Ammon's horn (tissue), 1 donor: ENCODE measurements at regions not wholly inside any gene's neighbourhood (a gene's known extent, or its start where the extent isn't known, plus 50 kb on each side); places are given as distances from the start of the nearest gene placed in this dataset.

Source experiments
- DNase-seq: peaks from one replicate; pipeline ENCODE4 v3.0.0-alpha.2; 2016; ENCODE audit warnings: low spot score

DNA sequence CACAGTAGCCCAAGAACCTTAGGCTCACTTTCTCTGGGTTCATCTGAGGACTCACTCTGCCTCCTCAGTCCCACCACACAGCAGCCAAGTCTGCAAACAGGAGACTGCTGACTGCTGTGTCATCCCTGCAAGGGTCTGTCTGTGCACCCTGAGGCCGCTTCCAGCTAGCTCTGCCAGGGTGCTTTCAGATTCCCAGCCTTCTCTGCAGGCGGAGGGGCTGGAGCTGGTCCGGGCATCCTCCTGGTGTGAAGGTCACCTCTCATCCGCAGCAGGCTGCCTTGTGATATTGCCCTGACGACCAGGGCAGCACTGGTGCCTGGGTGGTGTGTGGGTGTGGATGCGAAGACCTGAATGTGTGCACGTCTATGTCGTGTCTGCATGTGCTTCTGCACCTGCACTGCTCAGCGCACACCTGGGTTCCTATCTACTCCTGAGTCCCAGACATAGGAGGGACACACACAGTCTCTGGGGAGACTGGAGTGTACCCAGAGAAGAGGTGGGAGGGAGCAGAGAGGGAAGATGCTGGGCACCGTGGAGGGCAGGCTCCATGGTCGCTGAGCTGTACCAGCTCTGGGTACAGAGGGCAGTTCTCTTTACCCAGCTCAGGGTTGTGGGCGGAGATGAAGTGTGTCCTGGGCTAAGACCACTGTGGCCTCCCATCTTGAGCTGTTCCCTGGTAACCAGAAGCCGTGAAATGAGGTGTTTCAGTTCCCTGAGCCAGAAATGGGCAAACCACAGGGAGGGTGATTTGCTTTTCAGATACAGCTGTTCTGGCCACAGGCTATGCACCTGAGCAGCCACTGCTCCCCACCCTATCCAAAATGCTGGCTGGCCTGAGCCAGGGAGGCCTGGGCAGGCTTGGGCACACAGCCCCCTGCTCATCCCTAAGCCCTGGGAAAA is 160.9 kb upstream of the CSF3R start:
- no peak for DNase-seq

DNA sequence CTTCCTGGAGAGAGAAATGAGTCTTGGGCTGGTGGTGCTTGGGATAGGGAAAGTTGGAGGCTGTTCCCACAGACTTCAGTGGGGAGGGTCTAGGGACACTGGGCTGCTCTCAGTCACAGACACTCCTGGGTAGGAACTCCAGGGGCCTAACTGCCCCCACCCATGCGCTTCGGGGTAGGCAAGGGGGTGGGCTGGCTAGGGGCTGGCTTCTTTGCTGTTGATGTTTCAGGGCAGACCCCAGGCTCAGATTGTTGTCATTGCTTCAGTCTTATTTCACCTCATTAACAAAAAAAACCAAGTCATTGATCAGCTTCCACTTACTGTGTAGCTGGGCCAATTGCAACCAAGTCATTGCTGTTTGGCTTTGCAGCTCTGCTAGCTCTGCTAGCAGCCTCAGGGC is 160.1 kb upstream of the CSF3R start:
- DNase-seq, result no peak

DNA sequence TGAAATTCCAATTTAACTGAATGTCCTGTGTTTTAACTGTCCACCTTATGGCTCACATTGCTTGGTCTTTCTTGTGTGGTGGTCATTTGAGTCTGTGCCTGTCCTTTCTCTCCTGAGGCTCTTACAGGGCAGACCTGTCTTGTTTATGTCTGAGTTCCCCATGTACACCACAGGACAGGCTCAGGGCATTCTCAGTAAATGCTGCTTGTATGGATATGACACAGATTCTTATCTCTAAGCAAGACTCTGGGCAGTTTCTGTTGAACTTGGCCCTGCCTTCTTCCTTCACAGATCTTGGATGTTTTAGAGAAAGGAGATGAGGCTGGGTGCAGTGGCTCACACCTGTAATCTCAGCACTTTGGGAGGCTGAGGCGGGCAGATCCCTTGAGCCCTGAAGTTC is 159.1 kb upstream of the CSF3R start:
- DNase-seq, result no peak

DNA sequence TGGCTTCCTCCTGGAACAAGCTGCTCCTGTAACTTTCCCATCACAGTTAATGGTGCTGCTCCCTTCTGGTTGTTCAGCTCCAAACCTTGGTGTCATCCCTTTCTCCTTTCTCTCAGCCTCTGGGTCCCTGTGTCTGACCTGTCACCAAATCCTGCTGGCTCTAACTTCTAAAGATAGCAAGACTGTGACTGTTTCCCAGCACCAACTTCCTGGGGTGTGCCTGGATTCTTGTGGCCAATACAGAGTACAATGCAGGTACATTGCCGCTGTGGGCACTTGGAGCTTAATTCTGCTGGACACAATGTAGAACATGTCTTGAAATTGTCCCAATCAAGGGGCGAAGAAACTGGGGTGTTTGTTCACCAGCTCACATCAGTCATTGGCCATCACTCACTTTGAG is 156.7 kb upstream of the CSF3R start:
- DNase-seq, result no peak

DNA sequence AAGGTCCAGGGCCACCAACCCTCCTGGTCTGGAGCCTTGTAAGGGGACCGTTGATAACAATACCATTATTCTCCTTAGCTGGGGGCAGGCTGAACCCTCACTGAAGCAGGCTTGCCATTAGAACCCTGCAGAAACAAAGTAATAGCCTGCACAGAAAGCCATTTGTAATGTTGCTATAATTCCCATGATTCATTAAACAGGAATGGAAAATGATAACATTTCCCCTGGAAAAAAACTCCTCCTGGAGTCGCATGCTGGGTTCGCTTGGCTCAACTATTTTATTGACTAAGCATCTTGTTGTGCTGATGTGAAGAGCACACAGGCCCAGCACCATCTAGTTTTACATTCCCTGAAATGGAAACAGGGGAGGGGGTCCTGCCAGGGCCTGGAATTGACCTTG is 155.6 kb upstream of the CSF3R start:
- no peak for DNase-seq

DNA sequence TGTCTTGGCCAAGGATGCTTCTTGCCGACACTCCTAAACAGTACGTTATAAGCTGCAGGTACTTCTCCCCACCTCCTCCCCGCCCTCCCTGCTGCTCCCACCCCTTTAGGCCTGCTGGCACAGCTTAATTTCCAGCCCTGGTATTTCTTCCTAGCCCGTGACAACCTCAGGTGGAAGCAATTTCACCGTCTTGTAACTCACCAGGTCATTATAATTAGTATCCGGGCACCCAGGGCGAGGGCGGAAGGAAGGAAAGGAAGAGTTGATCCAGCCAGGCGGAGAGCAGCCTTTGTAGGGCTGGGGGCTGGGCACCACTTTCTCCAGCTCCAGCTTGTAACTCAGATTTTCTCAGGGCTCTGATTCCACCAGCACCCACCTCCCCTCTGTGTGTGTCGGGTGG is 153.5 kb upstream of the CSF3R start:
- DNase-seq, result no peak

DNA sequence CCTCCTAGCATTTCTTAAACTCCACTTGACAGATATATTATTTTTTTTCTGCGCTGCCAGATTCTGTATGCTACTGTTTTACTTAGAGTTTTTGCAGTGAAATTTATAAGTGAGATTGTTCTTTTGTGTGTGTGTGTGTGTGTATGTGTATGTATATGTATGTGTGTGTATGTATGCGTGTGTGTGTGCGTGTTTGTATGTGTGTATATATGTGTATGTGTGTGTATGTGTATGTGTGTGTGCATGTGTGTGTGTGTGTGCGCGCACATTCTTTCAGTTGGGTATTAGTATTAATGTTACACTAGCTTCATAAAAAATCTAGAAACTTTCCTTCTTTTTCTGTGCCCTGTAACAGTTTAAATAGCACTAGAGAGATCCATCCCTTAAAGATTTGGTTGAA is 152.6 kb upstream of the CSF3R start:
- DNase-seq, result no peak

DNA sequence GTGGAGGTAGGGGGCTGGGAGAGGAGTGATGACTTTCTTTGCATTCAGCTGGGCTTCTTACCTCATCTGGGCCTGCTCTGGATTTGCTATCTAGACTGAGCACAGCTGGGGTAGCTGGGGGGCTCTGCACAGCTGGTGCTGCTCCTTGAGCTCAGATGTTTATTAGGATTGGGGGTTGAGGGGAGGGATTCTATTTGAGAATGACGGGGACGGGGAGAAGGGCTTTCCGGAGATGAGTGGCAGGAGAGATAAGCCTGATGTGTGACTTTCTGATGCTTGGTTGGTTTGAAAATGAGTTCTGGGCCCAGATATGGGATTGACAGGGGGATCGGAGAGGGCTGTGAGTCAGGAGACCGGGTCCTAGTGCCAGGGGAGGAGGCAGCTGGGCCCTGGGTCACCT is 146.1 kb upstream of the CSF3R start:
- no peak for DNase-seq

DNA sequence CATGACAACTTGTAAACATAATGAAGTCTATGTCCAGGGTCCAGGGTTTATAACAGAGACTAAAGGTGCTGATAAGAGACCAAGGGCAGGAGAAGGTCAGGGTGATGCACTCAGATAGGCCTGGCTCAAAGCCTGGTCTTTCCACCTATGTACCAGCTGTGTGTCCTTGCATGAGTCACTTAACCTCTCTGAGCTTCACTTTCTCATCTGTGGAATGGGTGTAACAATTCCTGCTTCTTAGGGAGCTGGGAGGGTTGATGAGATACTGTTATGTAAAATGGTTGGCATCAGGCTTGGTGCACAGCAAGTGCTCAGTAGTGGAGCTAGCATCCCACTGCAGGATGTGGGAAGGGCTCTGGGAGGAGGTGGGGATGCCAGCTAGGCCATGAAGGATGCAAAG is 143.7 kb upstream of the CSF3R start:
- no peak for DNase-seq

DNA sequence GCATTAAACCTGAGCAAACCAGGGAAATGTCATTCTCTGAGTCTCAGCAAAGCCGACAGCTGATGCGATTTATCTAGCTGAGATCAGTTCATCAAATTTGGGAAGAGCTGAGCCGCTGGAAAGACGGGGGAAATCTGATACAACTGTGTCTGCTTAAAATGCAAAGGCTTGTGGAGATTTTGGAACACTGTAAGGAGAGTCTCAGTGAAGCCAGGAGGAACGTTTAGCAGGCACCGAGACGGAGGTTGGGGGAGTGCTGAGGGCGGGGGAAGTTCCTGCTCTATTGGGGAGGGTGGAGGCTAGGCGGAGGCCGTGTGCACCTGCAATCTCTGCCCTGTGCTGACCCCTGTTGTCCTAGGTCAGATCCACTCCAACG is 143.2 kb upstream of the CSF3R start:
- peak; percentile 8 for DNase-seq

DNA sequence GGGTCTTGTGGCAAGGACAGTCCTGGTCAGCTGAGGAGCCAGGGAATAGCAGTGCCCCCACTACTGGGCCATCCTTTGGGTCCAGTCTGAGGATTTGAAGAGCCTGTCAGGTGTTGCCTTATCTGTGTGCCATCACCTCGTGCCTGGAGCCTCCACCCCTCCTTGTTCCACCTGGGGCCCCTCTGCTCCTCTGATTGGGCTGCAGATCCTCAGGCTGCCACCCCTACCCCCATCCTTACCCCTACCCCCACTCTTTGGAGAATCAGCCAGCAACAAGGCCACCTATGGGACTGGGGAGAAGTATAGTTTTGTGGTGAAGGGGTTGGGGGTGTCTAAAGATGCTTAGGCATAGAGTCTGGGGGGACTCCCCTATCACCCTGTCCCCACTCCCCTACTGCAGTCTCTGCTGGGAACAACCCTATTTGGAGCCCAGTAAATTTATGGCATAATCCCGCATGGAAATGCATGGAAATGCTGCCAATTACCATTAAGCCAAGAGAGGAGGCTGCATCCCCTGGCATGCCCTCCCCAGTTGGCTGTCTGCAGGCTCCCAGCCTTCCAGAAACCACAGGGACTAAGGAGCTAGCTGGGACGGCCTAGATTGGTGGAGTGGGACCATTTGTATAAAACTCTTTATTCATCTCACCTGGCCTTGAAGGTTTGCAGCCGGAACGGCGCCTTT is 142.7 kb upstream of the CSF3R start:
- DNase-seq, result no peak

DNA sequence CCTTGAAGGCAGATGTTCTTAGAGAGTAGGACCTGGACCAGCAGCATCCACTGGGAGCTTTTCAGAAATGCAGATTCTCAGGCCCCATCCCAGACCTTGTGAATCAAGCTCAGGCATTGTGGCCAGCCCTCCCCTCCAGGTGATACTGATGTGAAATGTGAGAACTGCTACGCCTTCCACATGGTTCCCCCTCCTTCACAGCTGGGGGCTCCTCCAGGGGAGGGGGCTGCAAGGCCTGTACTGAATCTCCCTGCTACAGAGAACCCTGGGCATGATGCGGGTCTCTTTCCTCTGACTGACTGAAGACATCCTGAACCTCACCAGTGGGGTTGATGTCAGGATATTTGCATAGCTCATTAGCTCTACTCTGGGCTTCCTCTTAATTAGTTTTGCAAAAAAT is 141.8 kb upstream of the CSF3R start:
- DNase-seq, result no peak

DNA sequence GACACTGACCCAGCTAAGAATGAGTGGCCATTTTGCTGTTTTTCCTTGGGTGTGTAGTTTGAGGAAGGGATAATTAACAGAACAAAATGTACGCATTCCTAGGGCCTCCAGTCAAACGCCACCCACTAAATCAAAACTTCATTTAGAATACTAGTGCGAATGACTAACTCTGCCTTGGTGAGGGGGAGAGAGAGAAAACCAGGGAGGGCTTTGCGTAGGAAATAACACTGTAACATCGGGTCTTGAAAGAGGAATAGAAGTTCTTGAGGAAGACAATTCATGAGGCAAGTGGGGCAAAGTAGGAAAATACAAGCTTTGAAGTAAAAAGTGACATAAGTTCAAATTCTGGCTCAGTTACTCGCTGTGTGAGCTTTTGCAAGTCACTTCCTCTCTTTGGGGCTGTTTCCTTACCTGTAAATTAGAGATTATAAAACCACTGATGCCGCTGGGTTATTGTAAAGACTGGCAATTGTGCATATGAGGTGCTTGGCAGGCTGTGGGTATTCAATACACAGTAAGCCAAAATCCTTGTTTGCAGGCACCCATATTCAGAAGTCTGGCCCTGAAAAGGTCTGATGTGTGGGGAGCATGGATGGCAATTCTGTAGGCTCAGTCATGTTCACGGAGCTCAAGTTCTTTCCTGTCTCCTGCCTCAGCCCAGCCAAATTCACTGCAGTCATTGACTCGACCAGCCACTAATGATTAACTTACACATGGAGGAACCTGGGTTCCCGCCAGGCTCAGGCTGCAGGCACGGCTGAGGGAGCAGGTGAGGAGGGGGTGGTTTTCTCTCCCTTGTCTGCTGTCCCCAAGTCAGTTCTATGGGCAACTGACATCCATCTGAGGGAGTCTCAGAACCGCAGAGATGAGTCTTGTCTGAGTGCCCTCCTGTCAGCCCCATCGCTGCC is 140.3 kb upstream of the CSF3R start:
- DNase-seq, result no peak

DNA sequence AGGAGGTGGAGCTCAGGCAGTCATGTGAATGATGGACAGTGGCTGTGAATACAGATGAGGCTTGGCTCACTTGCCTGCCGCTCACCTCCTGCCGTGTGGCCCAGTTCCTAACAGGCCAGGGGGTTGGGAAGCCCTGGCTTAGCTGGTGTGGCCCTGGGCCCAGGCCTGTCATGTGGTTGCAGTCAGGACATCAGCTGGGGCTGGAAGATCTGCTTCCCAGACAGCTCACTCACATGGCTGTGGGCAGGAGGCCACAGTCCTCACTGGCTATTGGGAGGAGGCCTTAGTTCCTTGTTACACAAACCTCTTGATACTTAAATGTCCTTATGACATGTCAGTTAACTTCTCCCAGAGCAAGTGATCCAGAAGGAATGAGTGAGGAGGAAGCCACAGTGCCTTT is 138.8 kb upstream of the CSF3R start:
- DNase-seq, result no peak

DNA sequence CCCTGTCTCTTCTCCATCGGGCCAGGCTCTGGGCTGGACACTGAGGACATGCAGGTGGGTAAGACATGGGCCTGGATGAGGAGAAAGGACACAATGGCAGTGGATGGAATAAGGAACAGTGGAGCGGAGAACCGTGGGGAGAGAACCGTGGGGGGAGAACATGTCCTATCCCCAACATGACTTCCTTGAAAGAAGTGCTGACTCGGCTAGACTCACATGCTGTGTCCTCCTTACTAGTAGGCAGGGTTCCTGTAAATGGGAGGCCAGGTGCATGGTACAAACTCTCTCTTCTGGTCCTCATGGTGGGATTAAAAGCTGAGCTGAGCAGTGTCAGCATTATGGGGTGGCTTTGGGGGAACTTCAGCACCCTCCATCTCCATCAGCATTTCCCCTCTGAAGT is 137.4 kb upstream of the CSF3R start:
- DNase-seq, result no peak

DNA sequence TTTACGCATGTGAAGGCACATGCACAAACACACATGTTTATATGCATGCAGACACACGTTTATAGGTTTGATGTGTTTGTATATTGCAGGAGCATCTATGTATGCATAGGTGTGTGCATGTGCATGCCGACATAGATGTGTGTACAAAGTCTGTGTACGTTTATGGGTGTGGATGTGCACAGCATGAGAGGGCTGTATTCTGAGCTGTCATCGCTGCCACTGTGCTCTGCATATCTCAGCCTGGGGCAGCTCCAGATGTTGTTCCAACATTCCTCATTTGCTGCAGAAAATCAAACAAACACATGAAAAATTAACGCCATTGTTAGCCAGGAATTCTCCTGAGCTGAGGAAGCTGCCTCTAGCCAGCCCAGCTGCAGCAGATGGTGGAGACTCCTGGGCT is 132.3 kb upstream of the CSF3R start:
- DNase-seq, result no peak

DNA sequence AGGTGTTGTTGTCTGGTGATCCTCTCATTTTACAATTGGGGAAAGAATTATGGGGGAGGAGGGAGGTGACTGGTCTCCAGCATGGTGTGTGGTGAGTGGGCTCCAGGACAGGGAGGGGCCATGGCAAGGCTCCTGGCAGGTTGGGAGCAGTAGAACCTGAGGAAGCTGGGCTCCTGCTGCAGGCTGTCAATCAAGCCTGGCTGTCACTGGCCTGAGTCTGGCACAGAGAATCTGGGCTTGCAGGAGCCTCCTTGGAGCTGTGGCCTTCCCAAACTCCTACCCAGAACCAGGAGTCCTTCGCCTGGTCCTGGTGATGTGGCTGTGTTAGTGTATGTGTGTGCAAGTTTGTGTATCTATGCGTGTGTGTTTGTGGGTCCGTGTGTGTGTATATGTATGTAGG is 131.9 kb upstream of the CSF3R start:
- no peak for DNase-seq

DNA sequence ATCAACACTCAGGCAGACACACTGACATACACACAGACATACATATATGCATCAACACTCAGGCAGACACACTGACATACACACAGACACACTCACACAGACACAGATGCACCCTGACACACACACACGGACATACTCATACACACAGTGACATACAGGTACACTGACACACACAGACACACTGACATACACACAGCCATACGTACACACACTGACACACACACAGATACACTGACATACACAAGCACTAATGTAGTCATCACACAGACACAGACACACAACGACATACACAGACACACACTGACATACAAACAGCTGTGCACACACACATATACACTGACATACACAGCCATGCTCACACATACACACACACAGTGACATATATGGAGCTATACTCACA is 131.0 kb upstream of the CSF3R start:
- no peak for DNase-seq

DNA sequence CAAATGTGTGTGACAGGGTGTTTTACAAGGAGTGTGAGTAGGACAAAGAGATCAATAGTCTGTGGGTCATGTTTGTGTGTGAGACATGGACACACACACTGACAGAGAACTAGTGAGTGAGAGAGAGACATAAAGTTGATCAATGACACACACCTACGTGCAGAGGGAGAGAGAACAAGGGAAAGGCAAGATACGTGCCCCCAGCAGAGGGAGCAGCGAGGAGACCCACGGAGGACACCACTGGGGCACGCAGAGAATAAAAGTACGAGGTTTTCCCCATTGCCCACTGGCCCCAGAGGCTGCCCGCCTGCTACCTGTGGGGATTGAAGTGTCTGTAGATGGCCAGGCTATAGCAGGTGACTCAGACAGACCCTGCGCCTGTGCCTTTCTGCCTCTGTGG is 130.2 kb upstream of the CSF3R start:
- DNase-seq, result no peak

DNA sequence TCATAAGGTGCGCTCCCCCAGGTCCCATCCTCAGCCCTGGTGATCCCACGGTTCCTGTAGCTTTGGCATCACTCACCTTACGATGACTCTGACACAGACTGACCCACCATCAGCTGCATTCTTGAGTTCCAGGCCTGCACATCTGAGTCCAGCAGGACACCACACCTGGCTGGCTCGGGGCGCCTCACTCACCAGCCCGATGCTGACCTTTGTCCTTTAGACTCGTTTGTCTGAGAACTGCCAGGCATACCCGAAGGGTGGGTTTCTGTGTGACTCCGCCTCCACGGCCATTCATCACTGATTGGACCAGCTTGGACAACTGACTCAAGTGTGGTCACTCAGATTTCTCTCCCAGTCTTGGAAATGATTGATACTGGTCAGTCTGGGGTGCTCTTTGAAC is 129.4 kb upstream of the CSF3R start:
- no peak for DNase-seq

DNA sequence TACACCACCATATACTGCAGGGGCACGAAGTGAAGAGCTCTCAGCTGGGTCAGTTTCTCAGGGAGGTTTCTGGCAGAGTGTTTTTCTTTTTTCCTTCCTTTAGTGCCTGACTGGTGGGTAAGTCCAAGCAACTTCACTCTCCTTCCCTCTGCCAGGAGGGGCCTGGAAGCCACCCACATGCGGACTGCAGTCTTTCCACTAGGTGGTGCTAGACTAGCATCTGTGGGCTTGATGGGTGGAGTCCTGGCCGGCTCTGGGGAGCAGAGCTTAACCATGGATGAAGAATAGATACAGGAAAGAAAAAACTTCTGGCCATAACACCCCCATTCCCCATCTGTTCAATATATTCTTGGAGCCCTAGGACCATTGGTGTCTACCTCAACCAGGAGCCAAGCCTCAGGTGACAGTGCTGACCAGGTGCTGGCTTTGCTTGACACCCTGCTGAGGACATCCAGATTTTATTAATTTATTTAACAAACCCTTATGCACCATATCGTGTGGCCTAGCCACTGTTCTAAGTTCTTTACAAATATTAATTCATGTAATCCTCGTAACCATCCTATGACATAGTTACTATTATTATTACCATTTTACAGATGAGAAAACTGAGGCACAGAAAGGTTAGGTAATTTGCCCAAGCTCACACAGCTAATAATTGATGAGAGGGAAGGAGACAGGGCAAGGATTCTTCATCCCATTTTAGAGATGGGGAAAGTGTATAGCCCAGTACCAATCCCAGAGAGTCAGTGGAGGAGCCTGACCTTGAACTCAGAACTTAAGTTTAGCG is 126.7 kb upstream of the CSF3R start:
- peak; percentile 79 for DNase-seq

DNA sequence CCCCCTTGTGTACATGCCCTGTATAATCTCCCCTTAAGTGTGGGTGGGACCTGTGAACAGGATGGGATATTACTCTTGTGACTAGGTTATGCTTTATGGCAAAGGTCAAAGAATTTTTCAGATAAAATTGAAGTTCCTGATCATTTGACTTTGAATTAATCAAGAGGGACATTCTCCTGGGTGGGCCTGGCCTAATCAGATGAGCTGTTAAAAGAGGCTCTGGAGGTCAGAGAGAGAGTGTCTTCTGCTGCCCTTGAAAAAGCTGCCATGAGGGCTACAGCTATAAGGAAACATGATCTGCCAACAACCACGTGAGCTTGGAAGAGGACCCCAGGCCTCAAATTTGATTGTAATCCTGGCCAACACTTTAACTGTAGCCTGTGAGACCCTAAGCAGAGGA is 125.6 kb upstream of the CSF3R start:
- DNase-seq, result no peak
